SH-SY5Y (cell line): ENCODE measurements at regions not wholly inside any gene's neighbourhood (a gene's known extent, or its start where the extent isn't known, plus 50 kb on each side); places are given as distances from the start of the nearest gene placed in this dataset.

Source experiments
- GATA2 ChIP-seq: IDR thresholded peaks from 2 replicates; pipeline ENCODE4 v1.6.1; 2011; ENCODE audit warnings: mild to moderate bottlenecking, low read depth, low read length
- GATA3 ChIP-seq: IDR thresholded peaks from 2 replicates; pipeline ENCODE4 v1.6.1; 2011; ENCODE audit warnings: low read depth, mild to moderate bottlenecking, low read length, moderate library complexity

- TF ChIP-seq GATA2 (no peak), GATA3 (no peak)
Observed at GRCh38 chr4:57191523-57192034, 81.4 kb upstream of the IGFBP7 start.

- no peak for TF ChIP-seq GATA2
- no peak for TF ChIP-seq GATA3
Observed at GRCh38 chr4:57190601-57191481, 80.7 kb upstream of the IGFBP7 start.

GRCh38 chr4:57187246-57187645, 77.1 kb upstream of the IGFBP7 start:
- no peak for TF ChIP-seq GATA3
- no peak for TF ChIP-seq GATA2

GRCh38 chr4:57184378-57185029, 74.3 kb upstream of the IGFBP7 start:
- TF ChIP-seq GATA2: no peak
- no peak for TF ChIP-seq GATA3

GRCh38 chr4:57182132-57182874, 72.1 kb upstream of the IGFBP7 start:
- TF ChIP-seq GATA3 (no peak), GATA2 (no peak)

GRCh38 chr4:57172065-57172464, 61.9 kb upstream of the IGFBP7 start:
- TF ChIP-seq GATA2 (no peak), GATA3 (no peak)

- TF ChIP-seq GATA3: no peak
Observed at GRCh38 chr4:57168982-57169381, 58.8 kb upstream of the IGFBP7 start.

- TF ChIP-seq GATA3: no peak
- TF ChIP-seq GATA2: no peak
Observed at GRCh38 chr4:57163530-57164459, 53.6 kb upstream of the IGFBP7 start.

- TF ChIP-seq GATA2 (no peak), GATA3 (no peak)
Observed at GRCh38 chr4:57162499-57163019, 52.4 kb upstream of the IGFBP7 start.
